Liver (tissue), 8 donors: ENCODE measurements at regions not wholly inside any gene's neighbourhood (a gene's known extent, or its start where the extent isn't known, plus 50 kb on each side); places are given as distances from the start of the nearest gene placed in this dataset.
"Not testable (repeated sequence)": the region's sequence is repeated elsewhere in the genome, so short reads cannot be mapped to it uniquely, and the experiment has no call there.

Source experiments
- DNase-seq: peaks from one replicate; pipeline ENCODE4 v3.0.0-alpha.2; 2017; ENCODE audit warnings: low spot score
- H3K27ac ChIP-seq, 2 donors: one replicate each; pipeline ENCODE4 v1.7.0; 2013; ENCODE audit warnings: inconsistent platforms in 2 of 2, low read length in 2 of 2, control low read depth in 1 of 2, low read depth in 1 of 2, mild to moderate bottlenecking in 1 of 2
- H3K27me3 ChIP-seq, 4 donors: one replicate each; pipeline versions ENCODE4 v1.6.1 to v1.7.0; 2013; ENCODE audit warnings: low read length in 3 of 4, inconsistent platforms in 1 of 4, mild to moderate bottlenecking in 1 of 4, moderate library complexity in 1 of 4; ENCODE audit not compliant: control insufficient read depth in 4 of 4, insufficient read depth in 4 of 4
- H3K36me3 ChIP-seq, 4 donors: one replicate each; pipeline versions ENCODE4 v1.6.1 to v1.7.0; 2013; ENCODE audit warnings: low read length in 3 of 4, mild to moderate bottlenecking in 3 of 4, low read depth in 1 of 4, moderate library complexity in 1 of 4; ENCODE audit not compliant: control insufficient read depth in 4 of 4, insufficient read depth in 3 of 4
- H3K4me1 ChIP-seq, 4 donors: one replicate each; pipeline versions ENCODE4 v1.6.1 to v1.7.0; 2013; ENCODE audit warnings: low read length in 3 of 4, mild to moderate bottlenecking in 3 of 4, moderate library complexity in 1 of 4; ENCODE audit not compliant: control insufficient read depth in 4 of 4, insufficient read depth in 4 of 4
- H3K4me3 ChIP-seq, 3 donors: one replicate each; pipeline versions ENCODE4 v1.6.1 to v1.7.0; 2013; ENCODE audit warnings: low read length in 3 of 3, control low read depth in 1 of 3, low read depth in 1 of 3, mild to moderate bottlenecking in 1 of 3
- H3K9ac ChIP-seq, 2 donors: one replicate each; pipeline ENCODE4 v1.7.0; 2013; ENCODE audit warnings: low read length in 2 of 2, mild to moderate bottlenecking in 2 of 2, moderate library complexity in 2 of 2, control low read depth in 1 of 2, low read depth in 1 of 2
- H3K9me3 ChIP-seq, 4 donors: one replicate each; pipeline versions ENCODE4 v1.6.1 to v1.7.0; 2013; ENCODE audit warnings: low read length in 3 of 4; ENCODE audit not compliant: control insufficient read depth in 4 of 4
- EGR1 ChIP-seq, 2 donors: IDR thresholded peaks; 2 replicates each; pipeline ENCODE4 v1.6.1; 2016 to 2018; ENCODE audit warnings: antibody characterized with exemption in 2 of 2, low read depth in 2 of 2
- FOXA1 ChIP-seq: IDR thresholded peaks from 2 replicates; pipeline ENCODE4 v1.6.1; 2016; ENCODE audit warnings: antibody characterized with exemption
- FOXA2 ChIP-seq: IDR thresholded peaks from 2 replicates; pipeline ENCODE4 v1.6.1; 2016; ENCODE audit warnings: antibody characterized with exemption
- HNF4G ChIP-seq: IDR thresholded peaks from 2 replicates; pipeline ENCODE4 v1.6.1; 2016; ENCODE audit warnings: antibody characterized with exemption
- JUND ChIP-seq, 2 donors: IDR thresholded peaks; 2 replicates each; pipeline ENCODE4 v1.6.1; 2016; ENCODE audit warnings: antibody characterized with exemption in 2 of 2
- RAD21 ChIP-seq, 2 donors: IDR thresholded peaks; 2 replicates each; pipeline ENCODE4 v1.6.1; 2016; ENCODE audit warnings: antibody characterized with exemption in 2 of 2, mild to moderate bottlenecking in 2 of 2
- REST ChIP-seq: IDR thresholded peaks from 2 replicates; pipeline ENCODE4 v1.6.1; 2016; ENCODE audit warnings: antibody characterized with exemption, mild to moderate bottlenecking
- RXRA ChIP-seq, 2 donors: IDR thresholded peaks; 2 replicates each; pipeline ENCODE4 v1.6.1; 2017 to 2018; ENCODE audit warnings: antibody characterized with exemption in 2 of 2, mild to moderate bottlenecking in 1 of 2
- SP1 ChIP-seq: IDR thresholded peaks from 2 replicates; pipeline ENCODE4 v1.6.1; 2018; ENCODE audit warnings: antibody characterized with exemption, mild to moderate bottlenecking
- WGBS: extraction: QIAGEN DNeasy Blood & Tissue Kit; methylation state at CpG from one replicate; pipeline ENCODE4 v1.1.7; 2013; 5-methylcytosine and 5-hydroxymethylcytosine counted together
- TF ChIP-seq, protein P1 (sequence below): IDR thresholded peaks from 2 replicates; pipeline ENCODE4 v1.6.1; 2016; ENCODE audit warnings: antibody characterized with exemption
- TF ChIP-seq, protein P2 (sequence below): IDR thresholded peaks from 2 replicates; pipeline ENCODE4 v1.6.1; 2016; ENCODE audit warnings: antibody characterized with exemption
- TF ChIP-seq, protein P3 (sequence below): fragments of 150-350 bp; IDR thresholded peaks from 2 replicates; pipeline ENCODE4 v1.5.1; 2017; ENCODE audit warnings: improper control_type of control experiment, low read depth, low read length; ENCODE audit not compliant: missing input control
- TF ChIP-seq, protein P4 (sequence below): IDR thresholded peaks from 2 replicates; pipeline ENCODE4 v1.6.1; 2016; ENCODE audit warnings: antibody characterized with exemption
- donor health status: healthy.
- donor health status: healthy.
- donor health status: healthy.
- donor health status: healthy.
- donor health status: healthy.

GRCh38 chr14:35215110-35215813, 76.9 kb upstream of the PSMA6 start:
- Histone ChIP-seq H3K4me3 (no peak overlapping the region), H3K27me3 (no peaks in the 10 kb centered on the region), H3K9ac (no peak overlapping the region), H3K4me1 (peaks cover 0 to 2% (median 2%) of the 10 kb centered on the region in 4 donors), H3K9me3 (no peaks in the 10 kb centered on the region), H3K27ac (no peak overlapping the region), H3K36me3 (peaks cover 0 to 4% (median 0%) of the 10 kb centered on the region in 4 donors)
- 76% methylated on average over 5 of the region's 5 CpGs for WGBS
- DNase-seq, result no peak
- TF ChIP-seq HNF4G (no peak), RXRA (IDR thresholded peaks at IDR 0.05) (no peak), SP1 (no peak), RAD21 (IDR thresholded peaks at IDR 0.05) (peak; percentile 67 to 72), FOXA2 (no peak), EGR1 (IDR thresholded peaks at IDR 0.05; ENCODE audit: low read depth in 2 of 2) (no peak), JUND (IDR thresholded peaks at IDR 0.05) (no peak), FOXA1 (no peak)
- TF ChIP-seq, protein P1, sequence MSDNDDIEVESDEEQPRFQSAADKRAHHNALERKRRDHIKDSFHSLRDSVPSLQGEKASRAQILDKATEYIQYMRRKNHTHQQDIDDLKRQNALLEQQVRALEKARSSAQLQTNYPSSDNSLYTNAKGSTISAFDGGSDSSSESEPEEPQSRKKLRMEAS, result no peak
- TF ChIP-seq, protein P2, sequence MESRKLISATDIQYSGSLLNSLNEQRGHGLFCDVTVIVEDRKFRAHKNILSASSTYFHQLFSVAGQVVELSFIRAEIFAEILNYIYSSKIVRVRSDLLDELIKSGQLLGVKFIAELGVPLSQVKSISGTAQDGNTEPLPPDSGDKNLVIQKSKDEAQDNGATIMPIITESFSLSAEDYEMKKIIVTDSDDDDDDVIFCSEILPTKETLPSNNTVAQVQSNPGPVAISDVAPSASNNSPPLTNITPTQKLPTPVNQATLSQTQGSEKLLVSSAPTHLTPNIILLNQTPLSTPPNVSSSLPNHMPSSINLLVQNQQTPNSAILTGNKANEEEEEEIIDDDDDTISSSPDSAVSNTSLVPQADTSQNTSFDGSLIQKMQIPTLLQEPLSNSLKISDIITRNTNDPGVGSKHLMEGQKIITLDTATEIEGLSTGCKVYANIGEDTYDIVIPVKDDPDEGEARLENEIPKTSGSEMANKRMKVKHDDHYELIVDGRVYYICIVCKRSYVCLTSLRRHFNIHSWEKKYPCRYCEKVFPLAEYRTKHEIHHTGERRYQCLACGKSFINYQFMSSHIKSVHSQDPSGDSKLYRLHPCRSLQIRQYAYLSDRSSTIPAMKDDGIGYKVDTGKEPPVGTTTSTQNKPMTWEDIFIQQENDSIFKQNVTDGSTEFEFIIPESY, result no peak
- TF ChIP-seq, protein P3, sequence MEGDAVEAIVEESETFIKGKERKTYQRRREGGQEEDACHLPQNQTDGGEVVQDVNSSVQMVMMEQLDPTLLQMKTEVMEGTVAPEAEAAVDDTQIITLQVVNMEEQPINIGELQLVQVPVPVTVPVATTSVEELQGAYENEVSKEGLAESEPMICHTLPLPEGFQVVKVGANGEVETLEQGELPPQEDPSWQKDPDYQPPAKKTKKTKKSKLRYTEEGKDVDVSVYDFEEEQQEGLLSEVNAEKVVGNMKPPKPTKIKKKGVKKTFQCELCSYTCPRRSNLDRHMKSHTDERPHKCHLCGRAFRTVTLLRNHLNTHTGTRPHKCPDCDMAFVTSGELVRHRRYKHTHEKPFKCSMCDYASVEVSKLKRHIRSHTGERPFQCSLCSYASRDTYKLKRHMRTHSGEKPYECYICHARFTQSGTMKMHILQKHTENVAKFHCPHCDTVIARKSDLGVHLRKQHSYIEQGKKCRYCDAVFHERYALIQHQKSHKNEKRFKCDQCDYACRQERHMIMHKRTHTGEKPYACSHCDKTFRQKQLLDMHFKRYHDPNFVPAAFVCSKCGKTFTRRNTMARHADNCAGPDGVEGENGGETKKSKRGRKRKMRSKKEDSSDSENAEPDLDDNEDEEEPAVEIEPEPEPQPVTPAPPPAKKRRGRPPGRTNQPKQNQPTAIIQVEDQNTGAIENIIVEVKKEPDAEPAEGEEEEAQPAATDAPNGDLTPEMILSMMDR, result peak; percentile 30

DNA sequence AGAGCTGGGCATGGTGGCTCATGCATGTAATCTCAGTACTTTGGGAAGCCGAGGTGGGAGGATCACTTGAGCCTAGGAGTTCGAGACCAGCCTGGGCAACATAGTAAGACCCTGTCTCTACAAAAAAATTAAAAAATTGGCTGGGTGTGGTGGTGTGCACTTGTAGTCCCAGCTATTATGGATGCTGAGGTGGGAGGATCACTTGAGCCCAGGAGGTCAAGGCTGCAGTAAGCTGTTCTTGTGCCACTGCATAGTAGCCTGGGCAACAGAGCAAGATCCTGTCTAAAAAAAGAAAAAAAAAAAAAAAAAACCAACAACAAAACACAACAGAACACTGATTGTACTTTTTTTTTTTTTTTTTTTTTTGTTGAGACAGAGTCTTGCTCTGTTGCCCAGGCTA, 74.0 kb upstream of the PSMA6 start:
- not testable (repeated sequence) for H3K9ac ChIP-seq, H3K36me3 ChIP-seq, H3K9me3 ChIP-seq, DNase-seq, H3K4me3 ChIP-seq, H3K4me1 ChIP-seq, H3K27me3 ChIP-seq, H3K27ac ChIP-seq
- WGBS, result 97% methylated on average over 2 of the region's 2 CpGs

DNA sequence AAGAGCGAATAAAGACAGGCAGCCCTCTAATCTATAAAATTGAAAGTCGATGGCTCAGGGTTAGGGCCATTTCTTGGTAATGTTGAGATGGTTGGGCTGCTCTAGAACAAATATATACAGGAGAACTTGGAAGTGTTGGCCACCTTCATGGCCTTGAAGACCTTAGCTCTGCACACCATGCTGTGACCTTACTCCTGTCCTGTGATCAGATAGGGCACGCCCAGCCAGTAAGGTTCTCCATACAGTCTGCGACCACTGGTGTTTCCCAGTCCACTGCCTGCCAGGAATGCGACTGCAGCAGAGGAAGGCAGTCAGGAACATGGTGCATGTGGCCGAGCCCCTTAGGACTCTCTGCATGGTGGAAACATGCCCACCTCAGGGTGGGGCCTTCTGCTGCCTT, 73.2 kb upstream of the PSMA6 start:
- no peak for DNase-seq
- TF ChIP-seq EGR1 (IDR thresholded peaks at IDR 0.05; ENCODE audit: low read depth in 2 of 2) (no peak), REST (no peak), JUND (IDR thresholded peaks at IDR 0.05) (no peak), RAD21 (IDR thresholded peaks at IDR 0.05) (no peak), HNF4G (no peak), SP1 (no peak)
- TF ChIP-seq, protein P4, sequence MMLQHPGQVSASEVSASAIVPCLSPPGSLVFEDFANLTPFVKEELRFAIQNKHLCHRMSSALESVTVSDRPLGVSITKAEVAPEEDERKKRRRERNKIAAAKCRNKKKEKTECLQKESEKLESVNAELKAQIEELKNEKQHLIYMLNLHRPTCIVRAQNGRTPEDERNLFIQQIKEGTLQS, result no peak
- 98% methylated on average over 6 of the region's 6 CpGs for WGBS

More for the DNA sequence above, 73.2 kb upstream of the PSMA6 start:
- Histone ChIP-seq H3K36me3 (no peaks in the 10 kb centered on the region), H3K27me3 (no peaks in the 10 kb centered on the region), H3K27ac (no peak overlapping the region), H3K4me1 (peaks cover 0 to 1% (median 0%) of the 10 kb centered on the region in 4 donors), H3K4me3 (no peak overlapping the region), H3K9ac (no peak overlapping the region), H3K9me3 (no peaks in the 10 kb centered on the region)
